ENCODE measurements at regions not wholly inside any gene's neighbourhood (a gene's known extent, or its start where the extent isn't known, plus 50 kb on each side); places are given as distances from the start of the nearest gene placed in this dataset.

GRCh38 chr13:109301726-109302125 lies 484.7 kb downstream of the IRS2 start:
- TF ChIP-seq NR2C2 (CRISPR knock-in tag; IDR thresholded peaks at IDR 0.05) (no peak), MXD4 (CRISPR knock-in tag; IDR thresholded peaks at IDR 0.05; ENCODE audit: borderline replicate concordance) (no peak), CTCF (IDR thresholded peaks at IDR 0.05) (no peak)
